OCI-LY7 (cell line): ENCODE measurements at regions not wholly inside any gene's neighbourhood (a gene's known extent, or its start where the extent isn't known, plus 50 kb on each side); places are given as distances from the start of the nearest gene placed in this dataset.

Experiments
- CTCF ChIP-seq: fragments of 200-600 bp; sonication (generic); conservative IDR thresholded peaks from 2 replicates; pipeline ENCODE4 v1.5.1; 2014; ENCODE audit warnings: mild to moderate bottlenecking, antibody characterized with exemption, low read length, moderate library complexity, mixed read lengths
- EZH2phosphoT487 ChIP-seq: fragments of 200-600 bp; sonication (generic); IDR thresholded peaks from 2 replicates; pipeline ENCODE4 v1.6.1; 2018; ENCODE audit warnings: low read depth, borderline replicate concordance, mild to moderate bottlenecking, mixed run types, antibody characterized with exemption, low read length, moderate library complexity, mixed read lengths

GRCh38 chr15:95698951-95699350 lies 631.5 kb upstream of the NR2F2 start:
- TF ChIP-seq CTCF (no peak), EZH2phosphoT487 (no peak)
